ENCODE measurements at regions not wholly inside any gene's neighbourhood (a gene's known extent, or its start where the extent isn't known, plus 50 kb on each side); places are given as distances from the start of the nearest gene placed in this dataset.

GRCh38 chr10:22111705-22112104, 106.1 kb downstream of the EBLN1 start:
- TF ChIP-seq CTCF (optimal IDR thresholded peaks at IDR 0.05 in 1 of 3, IDR thresholded peaks at IDR 0.05 in 1 of 3, conservative IDR thresholded peaks at IDR 0.05 in 1 of 3; ENCODE audit: extremely low read depth in 1 of 3, insufficient read depth in 2 of 3, low read length in 3 of 3) (no peak), EZH2 (IDR thresholded peaks at IDR 0.05; ENCODE audit: low read length) (no peak)
- DNase-seq (ENCODE audit: low read depth, low spot score) (no peak), FAIRE-seq (no peak)
- Histone ChIP-seq H3K9me3 (ENCODE audit: control insufficient read depth, low read depth, low read length) (no peaks in the 10 kb centered on the region), H4K20me1 (ENCODE audit: control insufficient read depth, extremely low read depth, insufficient read depth, low read length) (no peaks in the 10 kb centered on the region), H3K36me3 (ENCODE audit: control insufficient read depth in 2 of 2, extremely low read depth in 1 of 2, insufficient read depth in 2 of 2, low read length in 2 of 2) (no peaks in the 10 kb centered on the region), H3K27ac (ENCODE audit: control insufficient read depth, insufficient read depth, low read length) (no peak overlapping the region), H3K4me2 (ENCODE audit: control insufficient read depth, extremely low read depth, insufficient read depth, low read depth, low read length) (no peak overlapping the region), H3K79me2 (ENCODE audit: control insufficient read depth, insufficient read depth, low read length) (no peaks in the 10 kb centered on the region), H3K4me3 (ENCODE audit: control insufficient read depth in 2 of 3, extremely low read depth in 1 of 3, insufficient read depth in 2 of 3, low read depth in 1 of 3, low read length in 3 of 3) (no peak overlapping the region), H3K4me1 (ENCODE audit: control insufficient read depth, extremely low read depth, insufficient read depth, low read length) (no peaks in the 10 kb centered on the region), H3K9ac (ENCODE audit: control insufficient read depth, extremely low read depth, insufficient read depth, low read length) (no peak overlapping the region), H2AFZ (ENCODE audit: control insufficient read depth, low read length) (no peak overlapping the region), H3K27me3 (ENCODE audit: control insufficient read depth, extremely low read depth, insufficient read depth, low read length) (no peaks in the 10 kb centered on the region), H3K9me1 (ENCODE audit: control insufficient read depth, extremely low read depth, insufficient read depth, low read length) (no peaks in the 10 kb centered on the region)
- dilution Hi-C loops (cut with MboI; ENCODE audit: extremely low pct_ligation_motif_present, low sequenced_read_pairs), result no loop called here

- Histone ChIP-seq H2AFZ (ENCODE audit: control insufficient read depth, low read length) (no peak overlapping the region), H4K20me1 (ENCODE audit: control insufficient read depth, extremely low read depth, insufficient read depth, low read length) (no peaks in the 10 kb centered on the region), H3K27ac (ENCODE audit: control insufficient read depth, insufficient read depth, low read length) (no peak overlapping the region), H3K4me1 (ENCODE audit: control insufficient read depth, extremely low read depth, insufficient read depth, low read length) (no peaks in the 10 kb centered on the region), H3K4me3 (ENCODE audit: control insufficient read depth in 2 of 3, extremely low read depth in 1 of 3, insufficient read depth in 2 of 3, low read depth in 1 of 3, low read length in 3 of 3) (no peak overlapping the region), H3K36me3 (ENCODE audit: control insufficient read depth in 2 of 2, extremely low read depth in 1 of 2, insufficient read depth in 2 of 2, low read length in 2 of 2) (no peaks in the 10 kb centered on the region), H3K79me2 (ENCODE audit: control insufficient read depth, insufficient read depth, low read length) (no peaks in the 10 kb centered on the region), H3K9ac (ENCODE audit: control insufficient read depth, extremely low read depth, insufficient read depth, low read length) (no peak overlapping the region), H3K9me1 (ENCODE audit: control insufficient read depth, extremely low read depth, insufficient read depth, low read length) (no peaks in the 10 kb centered on the region), H3K9me3 (ENCODE audit: control insufficient read depth, low read depth, low read length) (no peaks in the 10 kb centered on the region), H3K4me2 (ENCODE audit: control insufficient read depth, extremely low read depth, insufficient read depth, low read depth, low read length) (no peak overlapping the region), H3K27me3 (ENCODE audit: control insufficient read depth, extremely low read depth, insufficient read depth, low read length) (no peaks in the 10 kb centered on the region)
- no peak for TF ChIP-seq EZH2 (IDR thresholded peaks at IDR 0.05; ENCODE audit: low read length)
- TF ChIP-seq CTCF (optimal IDR thresholded peaks at IDR 0.05 in 1 of 3, IDR thresholded peaks at IDR 0.05 in 1 of 3, conservative IDR thresholded peaks at IDR 0.05 in 1 of 3; ENCODE audit: extremely low read depth in 1 of 3, insufficient read depth in 2 of 3, low read length in 3 of 3), result no peak
- dilution Hi-C loops (cut with MboI; ENCODE audit: extremely low pct_ligation_motif_present, low sequenced_read_pairs), result no loop called here
- FAIRE-seq (no peak), DNase-seq (ENCODE audit: low read depth, low spot score) (no peak)
These were observed 106.6 kb downstream of the EBLN1 start for GRCh38 chr10:22111260-22111659.
